Cardiac septum (tissue), 1 donor: ENCODE measurements at regions not wholly inside any gene's neighbourhood (a gene's known extent, or its start where the extent isn't known, plus 50 kb on each side); places are given as distances from the start of the nearest gene placed in this dataset.

Source experiments
- DNase-seq: peaks from one replicate; pipeline ENCODE4 v3.0.0-alpha.2; 2020; ENCODE audit warnings: low spot score
- intact Hi-C: fragments of 100-400 bp; cut with DNase I; formaldehyde crosslinking; loops from one replicate; pipeline ENCODE4 v1.14.0; 2022
- donor health status: DM: no; HTN: no; CAD: no.

- DNase-seq: no peak
- intact Hi-C loops: no loop called here
These were observed 167.9 kb upstream of the MCHR2 start for GRCh38 chr6:100161782-100162365.

DNA sequence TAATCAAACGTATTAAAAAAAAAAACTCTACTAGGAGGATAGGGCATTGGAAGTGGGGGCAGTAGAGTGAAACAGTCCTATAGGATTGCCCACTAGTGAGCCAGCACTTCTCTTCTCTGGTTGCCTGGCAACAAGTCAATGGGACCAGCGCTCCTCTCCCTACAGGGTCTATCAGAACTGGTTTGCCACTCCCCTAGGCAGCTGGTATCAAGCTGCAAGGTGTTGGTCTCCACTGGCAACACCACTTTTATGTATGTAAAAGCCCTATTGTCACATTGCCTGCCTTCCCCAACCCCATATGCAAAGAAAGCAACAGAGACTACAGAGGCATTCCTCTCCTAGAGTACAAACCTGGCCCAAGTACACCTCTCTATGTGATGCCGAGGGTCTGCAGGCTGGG lies 166.9 kb upstream of the MCHR2 start:
- no peak for DNase-seq
- intact Hi-C loops: no loop called here

- intact Hi-C loops: no loop called here
- no peak for DNase-seq
These were observed 161.1 kb upstream of the MCHR2 start for GRCh38 chr6:100155141-100155540.

DNA sequence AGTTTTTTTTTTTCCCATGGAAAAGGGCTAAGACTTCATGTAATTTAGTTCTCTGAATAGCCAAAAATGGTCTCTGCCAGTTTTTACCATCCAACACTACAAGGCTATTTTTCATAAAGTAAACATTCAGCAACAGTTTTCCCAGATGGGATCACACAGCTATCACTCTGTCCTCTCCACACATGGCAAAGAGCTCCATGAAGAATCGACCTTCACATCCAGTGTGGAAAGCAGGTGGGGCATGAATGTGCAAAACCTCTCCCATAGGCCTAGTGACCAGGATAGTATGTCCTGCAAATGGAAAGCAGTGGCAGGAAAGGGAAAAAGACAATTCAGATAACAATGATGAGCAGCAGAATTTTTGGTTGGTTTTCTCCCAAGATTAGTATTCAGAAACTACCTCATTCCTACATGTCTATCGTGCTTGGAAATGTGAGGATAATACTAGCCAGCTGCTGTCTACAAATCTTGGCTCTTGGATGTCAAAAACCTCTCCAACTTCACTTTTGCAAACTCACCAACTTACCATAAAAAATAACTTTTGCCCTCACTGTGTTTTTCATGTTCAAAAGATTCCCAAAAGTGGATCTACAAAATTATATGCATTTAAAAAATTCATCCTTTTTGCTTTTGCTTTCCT lies 159.7 kb upstream of the MCHR2 start:
- DNase-seq: no peak
- intact Hi-C loops: no loop called here

DNA sequence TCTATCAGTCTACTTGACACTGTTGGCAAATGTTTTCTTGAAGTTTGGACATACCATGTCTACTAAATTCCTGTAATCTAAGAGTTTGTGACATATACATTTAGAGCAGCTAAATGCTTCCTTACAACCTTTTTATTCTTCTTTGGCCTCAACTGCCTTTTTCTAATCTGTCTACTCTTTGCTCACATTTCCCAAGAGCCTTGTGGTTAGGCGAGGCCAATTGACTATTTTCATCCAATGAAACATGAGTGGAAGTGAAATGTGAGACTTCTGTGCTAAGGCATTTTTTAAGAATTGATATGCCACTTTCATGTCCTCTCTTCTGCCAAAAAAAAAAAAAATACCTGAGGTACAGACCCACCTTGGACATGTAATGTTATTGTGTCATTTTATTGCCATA lies 158.2 kb upstream of the MCHR2 start:
- intact Hi-C loops: no loop called here
- DNase-seq: no peak

- no peak for DNase-seq
- intact Hi-C loops: no loop called here
These were observed 151.0 kb upstream of the MCHR2 start for GRCh38 chr6:100144991-100145390.

DNA sequence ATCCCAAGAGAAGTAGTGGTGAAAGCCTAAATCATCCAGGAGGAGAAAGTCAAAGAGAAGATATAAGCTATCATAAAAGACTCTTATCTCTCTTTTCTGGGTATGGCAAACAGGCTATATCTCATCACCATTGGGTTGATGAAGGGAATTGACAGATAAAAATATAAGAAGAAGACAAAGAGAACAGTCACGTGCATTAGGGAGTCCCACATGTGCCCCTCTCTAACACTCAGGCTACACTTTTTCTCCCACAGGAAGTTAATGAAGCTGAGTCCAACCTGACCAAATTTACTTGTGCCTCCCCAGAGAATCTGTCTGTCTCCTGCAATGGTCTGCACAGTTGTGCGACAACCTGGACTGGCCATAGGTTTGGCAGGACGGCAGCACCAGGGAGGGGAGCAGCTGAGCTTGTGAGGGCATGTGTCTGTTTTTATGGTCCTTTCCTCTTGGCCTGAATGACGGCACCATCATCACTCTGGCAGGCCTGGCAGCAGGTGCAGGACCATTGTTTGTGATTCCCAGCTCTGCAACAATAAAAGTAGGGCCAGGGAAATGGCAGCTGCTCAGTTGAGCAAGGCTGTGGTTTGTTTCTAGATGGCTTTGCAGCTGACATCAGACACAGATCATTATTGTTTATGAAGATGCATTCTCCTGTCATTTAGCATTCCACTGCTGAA lies 144.5 kb upstream of the MCHR2 start:
- intact Hi-C loops: no loop called here
- DNase-seq: no peak

DNA sequence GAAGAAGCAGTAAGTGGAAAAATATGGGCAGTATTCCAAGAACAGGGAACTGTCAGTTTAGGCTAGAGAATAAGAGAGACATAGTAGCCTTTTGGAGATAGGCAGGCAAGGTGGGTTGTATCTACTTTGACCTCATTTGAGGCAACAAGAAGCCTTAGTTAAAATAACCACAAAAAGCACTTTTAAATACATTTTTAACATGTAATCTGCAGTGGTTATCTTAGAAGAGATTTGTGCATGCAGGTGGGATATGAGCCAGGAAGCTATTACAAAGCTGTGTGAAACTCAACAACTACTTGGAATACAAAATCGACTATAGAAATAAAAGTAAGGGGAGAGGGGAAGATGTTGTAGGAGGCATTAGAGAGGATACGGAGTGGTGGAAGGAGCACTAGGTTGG lies 143.7 kb upstream of the MCHR2 start:
- intact Hi-C loops: no loop called here
- no peak for DNase-seq

- intact Hi-C loops: no loop called here
- no peak for DNase-seq
These were observed 142.6 kb upstream of the MCHR2 start for GRCh38 chr6:100136590-100136989.

DNA sequence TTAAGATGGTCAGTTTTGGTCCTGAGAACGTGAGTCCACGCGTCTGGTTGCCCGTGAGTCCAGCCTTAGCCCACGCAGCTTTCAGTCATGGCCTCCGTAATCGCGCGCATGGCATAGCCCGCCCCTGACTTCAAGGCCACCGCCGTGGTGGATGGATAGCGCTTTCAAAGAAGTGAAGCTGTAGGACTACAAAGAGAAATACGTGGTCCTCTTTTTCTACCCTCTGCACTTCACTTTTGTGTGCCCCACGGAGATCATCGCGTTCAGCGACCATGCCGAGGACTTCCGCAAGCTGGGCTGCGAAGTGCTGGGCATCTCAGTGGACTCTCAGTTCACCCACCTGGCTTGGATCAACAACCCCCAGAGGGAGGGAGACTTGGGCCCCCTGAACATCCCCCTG lies 142.0 kb upstream of the MCHR2 start:
- intact Hi-C loops: no loop called here
- DNase-seq: no peak

DNA sequence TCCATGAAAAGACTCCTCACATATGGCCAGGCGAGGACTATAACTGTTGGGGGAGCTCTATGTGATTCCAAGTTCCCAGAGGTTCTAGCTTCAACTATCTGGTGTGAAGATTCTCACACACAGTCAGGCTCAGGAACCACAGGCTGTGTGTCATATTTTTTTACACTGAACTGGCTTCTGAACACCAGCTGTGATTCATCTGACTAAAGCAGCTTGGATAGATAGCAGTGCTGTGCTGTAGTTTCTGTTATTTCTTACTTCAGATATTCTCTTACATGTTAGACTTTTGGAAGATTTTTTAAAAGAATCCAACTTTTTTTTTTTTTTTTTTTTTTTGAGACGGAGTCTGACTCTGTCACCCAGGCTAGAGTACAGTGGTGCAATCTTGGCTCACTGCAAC lies 140.7 kb upstream of the MCHR2 start:
- intact Hi-C loops: no loop called here
- no peak for DNase-seq

DNA sequence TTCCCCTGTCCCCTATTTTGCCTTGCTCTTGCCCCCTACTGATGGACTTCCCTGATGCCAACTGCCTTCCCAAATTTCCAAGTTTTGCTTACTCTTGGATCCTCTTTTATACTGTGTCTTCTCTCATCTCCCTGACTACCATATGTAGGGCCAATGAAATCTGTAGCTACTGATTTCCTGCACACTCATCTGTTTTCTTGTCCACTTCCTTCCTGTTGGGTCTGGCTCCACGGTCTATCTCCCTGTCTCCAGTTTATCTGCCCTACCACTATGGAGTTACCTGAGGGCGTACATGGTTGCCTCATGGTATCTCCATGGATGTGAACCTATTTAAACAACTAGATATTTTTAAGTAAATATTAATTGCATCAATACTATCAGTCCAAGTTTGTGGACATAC lies 140.3 kb upstream of the MCHR2 start:
- intact Hi-C loops: no loop called here
- DNase-seq: no peak

GRCh38 chr6:100132005-100132404 lies 138.0 kb upstream of the MCHR2 start:
- no peak for DNase-seq
- intact Hi-C loops: no loop called here

GRCh38 chr6:100130630-100131029 lies 136.6 kb upstream of the MCHR2 start:
- intact Hi-C loops: no loop called here
- DNase-seq: no peak

GRCh38 chr6:100126790-100127484 lies 132.9 kb upstream of the MCHR2 start:
- no peak for DNase-seq
- intact Hi-C loops: no loop called here

DNA sequence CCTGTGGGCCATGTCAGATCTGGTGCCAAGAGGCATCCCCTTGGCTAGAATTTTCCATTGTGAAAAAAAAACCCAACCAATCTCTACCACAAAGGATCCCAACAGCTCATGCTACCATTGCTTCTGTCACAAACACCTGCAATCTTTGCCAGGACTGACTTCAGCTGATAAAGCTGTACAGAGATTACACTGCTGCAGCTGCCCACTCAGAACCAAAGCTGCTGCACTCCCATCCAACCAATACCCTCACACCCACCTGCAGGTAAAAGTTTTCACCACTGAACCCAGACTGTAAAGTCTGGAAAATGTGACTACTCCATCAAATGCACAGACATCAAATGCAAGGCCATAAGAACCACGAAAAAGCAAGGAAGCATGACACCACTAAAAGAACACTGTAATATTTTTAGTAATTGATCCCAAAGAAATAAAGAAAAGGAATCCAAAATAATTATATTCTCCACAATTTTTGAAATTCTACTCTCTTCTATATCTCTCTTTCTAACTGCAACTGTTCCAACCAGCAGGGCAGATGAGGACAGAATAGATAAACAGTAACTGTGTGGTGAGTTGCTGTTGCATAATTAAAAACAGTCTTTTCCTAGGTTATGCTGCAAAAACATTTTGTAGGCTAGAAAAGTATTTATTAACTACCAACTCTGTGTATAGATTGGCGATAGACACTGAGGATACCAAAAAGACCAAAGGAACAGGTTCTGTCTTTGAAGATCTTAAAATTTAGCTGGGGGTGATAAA lies 128.0 kb upstream of the MCHR2 start:
- no peak for DNase-seq

GRCh38 chr6:100119261-100119660 lies 125.2 kb upstream of the MCHR2 start:
- DNase-seq: no peak
- intact Hi-C loops: loop anchor here (10.0 kb wide), 1 partner anchor 546 kb away; no protein-coding TSS in a partner anchor

More for the DNA sequence above, 128.0 kb upstream of the MCHR2 start:
- intact Hi-C loops: no loop called here

DNA sequence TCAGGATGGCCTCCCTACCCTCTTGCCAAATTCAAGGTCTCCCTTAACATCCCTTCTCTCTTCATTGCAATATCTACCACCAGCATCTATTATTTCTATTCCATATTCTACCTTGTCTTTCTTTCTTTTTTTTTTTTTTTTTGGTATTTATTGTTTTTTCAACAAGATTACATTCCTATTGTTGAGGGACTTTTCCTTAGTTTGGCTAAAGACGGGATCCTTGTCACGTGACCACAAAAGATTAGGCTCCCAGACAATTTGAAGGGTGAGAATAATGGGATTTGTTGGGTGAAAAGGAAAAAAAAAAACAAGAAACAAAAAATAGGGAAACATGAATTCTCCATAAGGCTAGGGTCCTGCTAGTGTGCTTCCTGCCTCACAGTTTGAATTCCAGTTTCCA lies 124.3 kb upstream of the MCHR2 start:
- intact Hi-C loops: loop anchor here (10.0 kb wide), 1 partner anchor 546 kb away; no protein-coding TSS in a partner anchor

DNA sequence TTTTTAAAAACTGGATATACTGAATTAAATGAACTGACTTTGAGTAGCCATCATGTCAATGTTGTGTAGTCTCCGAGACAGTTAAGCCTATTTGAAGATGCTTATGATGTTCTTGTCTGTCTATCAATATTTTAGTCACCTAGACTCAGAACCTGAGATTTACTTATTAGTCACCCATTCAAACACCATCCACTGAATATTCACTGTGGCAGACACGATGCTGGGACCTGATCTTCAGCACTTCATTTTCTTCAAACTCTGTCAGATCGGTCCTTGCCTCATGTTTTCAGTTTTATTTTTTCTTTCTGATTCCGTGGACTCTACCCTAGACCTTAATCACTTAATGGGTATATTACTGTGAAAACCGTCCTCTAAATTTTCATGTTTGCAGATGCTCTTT lies 123.7 kb upstream of the MCHR2 start:
- no peak for DNase-seq
- intact Hi-C loops: loop anchor here (10.0 kb wide), 1 partner anchor 547 kb away; no protein-coding TSS in a partner anchor

More for the DNA sequence above, 124.3 kb upstream of the MCHR2 start:
- DNase-seq: no peak
